ENCODE measurements at regions not wholly inside any gene's neighbourhood (a gene's known extent, or its start where the extent isn't known, plus 50 kb on each side); places are given as distances from the start of the nearest gene placed in this dataset.
A peak's percentile ranks its signal among the peaks of the same experiment; 100 is the strongest.
"Not testable (repeated sequence)": the region's sequence is repeated elsewhere in the genome, so short reads cannot be mapped to it uniquely, and the experiment has no call there.

DNA sequence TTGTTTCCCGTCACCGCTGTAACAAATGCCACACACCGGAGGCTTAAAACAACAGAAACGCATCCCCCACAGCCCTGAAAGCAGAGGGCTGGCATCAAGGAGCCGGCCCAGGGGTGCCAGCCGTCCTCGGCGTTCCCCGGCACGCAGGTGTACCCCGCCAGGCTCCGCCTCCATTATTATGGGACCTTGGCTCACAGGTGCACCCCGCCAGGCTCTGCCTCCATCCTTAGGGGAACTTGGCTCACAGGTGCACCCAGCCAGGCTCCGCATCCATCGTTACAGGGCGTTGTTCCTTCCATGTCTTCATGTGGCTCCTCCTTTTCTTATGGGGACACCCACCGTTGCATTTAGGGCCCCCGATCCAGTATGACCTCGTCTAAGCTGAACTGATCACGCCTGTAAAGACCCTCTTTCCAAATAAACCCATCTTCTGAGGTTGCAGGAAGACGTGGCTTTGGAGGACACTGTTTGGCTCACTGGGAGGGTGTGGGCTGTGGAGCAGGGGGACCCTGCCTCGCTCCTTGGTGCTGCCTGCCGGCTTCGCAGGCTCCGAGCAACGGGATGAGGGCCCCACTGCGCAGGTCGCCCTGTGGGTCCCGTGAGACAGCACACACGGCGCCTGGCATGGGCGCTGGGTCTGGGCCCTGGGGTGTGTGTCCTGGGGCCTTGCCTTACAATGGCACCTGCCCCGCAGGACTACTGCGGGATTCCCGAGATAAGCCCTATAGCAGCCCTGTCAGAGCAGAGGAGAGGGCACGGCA lies 154.9 kb upstream of the ZNF469 start:
- H3K4me1 ChIP-seq; H3K4me3 ChIP-seq; H3K9me3 ChIP-seq; DNase-seq; H3K27me3 ChIP-seq; H3K36me3 ChIP-seq; intact Hi-C loops (cut with DNase I; ENCODE audit: low total_unique reads); H3K27ac ChIP-seq: not testable (repeated sequence)
- WGBS, 5 donors, result 85 to 91% (median 90%) methylated on average over 28 to 36 of the region's 36 CpGs

DNA sequence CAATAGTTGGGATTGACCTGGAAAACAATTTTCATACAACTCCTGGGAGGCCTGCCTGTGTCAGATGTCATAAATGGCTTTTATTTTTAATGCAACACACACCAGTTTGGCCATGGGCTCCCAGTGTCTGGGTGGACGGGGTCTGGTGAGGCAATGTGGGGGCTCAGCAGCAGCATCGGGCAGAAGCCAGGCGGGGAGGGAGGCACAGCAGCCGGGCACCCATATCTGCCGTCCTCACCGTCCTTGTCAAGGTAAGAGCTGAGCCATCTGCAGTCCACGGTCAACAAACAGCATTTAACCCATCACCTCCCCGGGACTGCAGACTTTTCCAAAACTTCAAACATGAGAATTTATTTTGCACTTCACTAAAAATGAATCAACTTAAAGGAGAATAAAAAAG lies 154.0 kb upstream of the ZNF469 start:
- H3K36me3 ChIP-seq; H3K27me3 ChIP-seq; H3K4me3 ChIP-seq; H3K27ac ChIP-seq; intact Hi-C loops (cut with DNase I; ENCODE audit: low total_unique reads); H3K4me1 ChIP-seq; H3K9me3 ChIP-seq; DNase-seq: not testable (repeated sequence)
- WGBS, 5 donors, result 62 to 93% (median 78%) methylated on average over 3 to 8 of the region's 8 CpGs

DNA sequence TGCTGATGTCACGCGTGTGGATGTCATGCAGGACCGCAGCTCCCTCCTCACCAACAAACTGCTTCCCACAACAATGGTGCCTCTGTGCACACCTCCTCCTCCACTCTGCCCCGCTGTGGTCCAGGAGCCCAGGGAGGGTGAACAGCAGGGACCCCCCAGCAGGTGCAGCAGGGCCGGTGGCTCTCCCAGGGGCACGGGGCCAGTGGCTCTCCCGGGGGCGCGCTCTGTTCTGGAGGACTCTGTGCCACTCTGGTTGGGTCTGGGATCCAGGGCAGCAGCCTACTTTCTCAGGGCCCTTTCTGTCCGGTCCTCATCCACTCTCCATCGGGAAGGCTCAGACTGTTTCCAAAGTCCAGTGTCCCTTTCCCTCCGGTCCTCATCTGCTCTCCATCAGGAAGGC lies 153.0 kb upstream of the ZNF469 start:
- H3K9me3 ChIP-seq; H3K4me3 ChIP-seq; DNase-seq; H3K27ac ChIP-seq; intact Hi-C loops (cut with DNase I; ENCODE audit: low total_unique reads); H3K27me3 ChIP-seq; H3K36me3 ChIP-seq: not testable (repeated sequence)
- WGBS, 5 donors, result 83 to 96% (median 93%) methylated on average over 10 to 12 of the region's 12 CpGs
- H3K4me1 ChIP-seq, result peaks cover 0 to 12% (median 2%) of the 10 kb centered on the region in 4 donors

DNA sequence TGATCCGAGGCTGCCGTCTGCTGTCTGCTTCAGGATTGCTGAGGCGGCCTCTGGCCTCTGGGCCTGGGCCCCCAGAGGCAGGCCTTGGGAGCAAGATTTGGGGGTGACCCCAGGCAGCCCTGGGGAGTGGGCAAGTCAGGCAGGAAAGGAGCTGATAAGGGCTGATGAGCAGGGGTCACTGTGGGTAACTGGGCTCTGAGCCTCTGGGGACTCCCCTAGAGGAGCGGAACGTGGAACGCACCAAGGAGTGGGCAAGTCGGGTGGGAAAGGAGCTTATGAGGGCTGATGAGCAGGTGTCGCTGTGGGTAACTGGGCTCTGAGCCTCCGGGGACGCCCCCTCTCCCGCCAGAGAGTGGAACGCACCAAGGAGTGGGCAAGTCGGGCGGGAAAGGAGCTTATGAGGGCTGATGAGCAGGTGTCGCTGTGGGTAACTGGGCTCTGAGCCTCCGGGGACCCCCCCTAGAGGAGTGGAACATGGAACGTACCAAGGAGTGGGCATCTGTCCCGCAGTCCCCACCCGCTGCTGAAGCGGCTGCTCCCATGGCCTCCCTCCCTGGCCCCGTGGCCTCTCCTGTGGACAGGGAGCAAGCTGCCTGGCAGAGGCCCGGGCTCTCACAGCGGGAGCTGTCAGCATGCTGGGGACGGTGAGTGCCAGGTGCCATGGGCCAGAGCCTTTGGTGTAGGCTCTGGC lies 152.3 kb upstream of the ZNF469 start:
- H3K9me3 ChIP-seq; H3K4me3 ChIP-seq; H3K27ac ChIP-seq; intact Hi-C loops (cut with DNase I; ENCODE audit: low total_unique reads); H3K36me3 ChIP-seq; DNase-seq; H3K27me3 ChIP-seq: not testable (repeated sequence)
- peaks cover 6 to 18% (median 8%) of the 10 kb centered on the region in 4 donors for H3K4me1 ChIP-seq
- WGBS, 5 donors, result 92 to 97% (median 95%) methylated on average over 7 to 15 of the region's 24 CpGs

DNA sequence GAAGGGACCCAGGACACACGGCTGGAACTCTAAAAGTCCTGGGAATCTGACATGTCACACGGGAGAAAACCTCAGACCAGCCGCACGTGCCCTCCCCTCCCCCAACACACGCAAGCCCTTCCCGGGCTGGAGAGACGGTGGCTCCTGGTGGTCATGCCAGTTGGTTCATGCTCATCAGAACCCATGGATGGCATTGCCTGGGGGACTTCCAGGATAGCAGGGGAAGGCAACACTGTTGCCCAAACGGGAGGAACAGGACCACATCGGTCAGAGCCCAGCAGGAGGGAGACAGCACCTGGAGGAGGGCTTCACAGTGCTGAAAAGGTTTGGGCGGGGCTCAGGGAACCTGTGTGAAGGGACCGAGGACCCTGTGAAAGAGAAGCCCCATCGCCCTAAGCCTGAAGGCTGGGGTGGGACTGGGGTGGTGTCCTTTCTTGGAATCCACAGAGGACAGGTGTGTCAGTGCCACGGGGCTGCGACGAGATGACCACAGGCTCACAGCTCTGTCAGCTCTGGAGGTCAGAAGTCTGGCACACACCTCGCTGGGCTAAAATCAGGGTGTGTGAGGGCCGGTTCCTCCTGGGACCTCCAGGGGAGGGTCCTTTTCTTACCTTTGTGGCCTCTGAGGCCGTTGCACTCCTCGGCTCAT lies 151.7 kb upstream of the ZNF469 start:
- H3K36me3 ChIP-seq; intact Hi-C loops (cut with DNase I; ENCODE audit: low total_unique reads); H3K27ac ChIP-seq; H3K4me3 ChIP-seq; DNase-seq; H3K9me3 ChIP-seq; H3K27me3 ChIP-seq: not testable (repeated sequence)
- WGBS, 5 donors, result 79 to 92% (median 87%) methylated on average over 13 to 16 of the region's 19 CpGs
- H3K4me1 ChIP-seq, result peaks cover 10 to 22% (median 12%) of the 10 kb centered on the region in 4 donors

DNA sequence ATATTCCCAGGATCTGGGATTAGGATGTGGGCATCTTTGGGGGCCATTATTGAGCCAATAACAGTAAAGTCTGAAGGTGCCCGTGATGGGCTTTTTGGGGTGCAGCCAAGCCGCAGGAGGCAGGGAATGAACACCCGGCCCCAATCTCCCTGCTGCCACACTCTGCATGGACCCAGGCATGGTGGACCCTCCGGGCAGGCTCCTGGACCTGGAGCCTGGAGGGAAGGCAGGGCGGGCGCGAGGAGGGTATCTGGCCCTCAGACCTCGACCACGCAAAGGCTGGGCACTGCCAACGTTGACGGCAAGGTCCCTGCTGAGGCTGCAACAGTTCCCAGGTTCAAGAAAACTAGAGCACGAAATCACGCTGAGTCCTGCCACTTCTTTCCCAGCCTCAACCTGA lies 150.9 kb upstream of the ZNF469 start:
- H3K27me3 ChIP-seq; DNase-seq; H3K9me3 ChIP-seq; intact Hi-C loops (cut with DNase I; ENCODE audit: low total_unique reads); H3K36me3 ChIP-seq; H3K27ac ChIP-seq; H3K4me3 ChIP-seq: not testable (repeated sequence)
- H3K4me1 ChIP-seq, result peaks cover 15 to 22% (median 18%) of the 10 kb centered on the region in 4 donors
- 87 to 95% (median 92%) methylated on average over 10 to 13 of the region's 13 CpGs for WGBS, 5 donors

DNA sequence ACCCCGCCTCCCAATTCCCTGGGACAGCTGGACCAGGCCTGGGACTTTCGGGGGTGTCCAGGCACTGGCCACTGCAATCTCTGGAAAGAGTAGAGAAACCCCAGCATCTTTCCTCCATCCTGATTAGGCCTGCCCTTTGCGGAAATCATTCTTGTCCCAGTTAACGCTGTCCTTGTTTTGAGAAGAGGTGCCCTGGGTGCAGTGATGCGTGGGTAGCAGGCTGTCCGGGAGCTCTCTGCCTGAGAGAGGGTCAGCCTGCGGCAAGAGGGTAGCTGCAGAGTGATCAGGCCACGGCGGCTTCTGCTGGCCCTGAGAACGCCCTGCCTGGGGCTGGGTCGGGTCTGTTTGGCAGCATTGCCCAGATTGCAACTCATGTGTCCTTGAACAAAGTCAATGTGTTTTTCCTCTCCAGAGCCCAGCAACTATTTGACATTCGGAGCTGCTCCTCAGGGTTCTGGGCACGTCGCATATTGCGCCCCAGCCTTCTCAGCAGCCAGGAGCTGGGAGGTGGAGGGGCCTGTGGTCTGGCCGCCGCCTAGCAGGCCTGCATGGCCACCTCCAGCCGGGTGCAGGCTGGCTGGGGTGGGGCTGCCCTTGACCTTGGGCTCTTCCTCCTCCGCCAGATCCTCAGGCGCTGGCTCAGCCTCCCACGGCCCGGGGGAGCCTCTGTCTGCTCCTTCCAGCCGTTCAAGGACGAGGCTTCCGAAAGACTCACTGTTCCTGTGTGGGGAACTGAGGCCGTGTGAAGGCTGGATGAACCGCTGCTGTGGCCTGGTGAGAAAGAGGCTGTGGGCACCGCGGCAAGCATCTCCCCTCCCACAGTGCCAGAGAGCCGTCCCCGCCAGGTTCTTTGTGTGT lies 150.1 kb upstream of the ZNF469 start:
- DNase-seq, result peak in 1 of 2 donors; percentile 37
- WGBS, 5 donors, result 66 to 85% (median 69%) methylated on average over 27 to 31 of the region's 31 CpGs
- H3K27ac ChIP-seq, result peak overlapping the region in 4 of 5 donors; percentile 29 to 61 (median 36)

DNA sequence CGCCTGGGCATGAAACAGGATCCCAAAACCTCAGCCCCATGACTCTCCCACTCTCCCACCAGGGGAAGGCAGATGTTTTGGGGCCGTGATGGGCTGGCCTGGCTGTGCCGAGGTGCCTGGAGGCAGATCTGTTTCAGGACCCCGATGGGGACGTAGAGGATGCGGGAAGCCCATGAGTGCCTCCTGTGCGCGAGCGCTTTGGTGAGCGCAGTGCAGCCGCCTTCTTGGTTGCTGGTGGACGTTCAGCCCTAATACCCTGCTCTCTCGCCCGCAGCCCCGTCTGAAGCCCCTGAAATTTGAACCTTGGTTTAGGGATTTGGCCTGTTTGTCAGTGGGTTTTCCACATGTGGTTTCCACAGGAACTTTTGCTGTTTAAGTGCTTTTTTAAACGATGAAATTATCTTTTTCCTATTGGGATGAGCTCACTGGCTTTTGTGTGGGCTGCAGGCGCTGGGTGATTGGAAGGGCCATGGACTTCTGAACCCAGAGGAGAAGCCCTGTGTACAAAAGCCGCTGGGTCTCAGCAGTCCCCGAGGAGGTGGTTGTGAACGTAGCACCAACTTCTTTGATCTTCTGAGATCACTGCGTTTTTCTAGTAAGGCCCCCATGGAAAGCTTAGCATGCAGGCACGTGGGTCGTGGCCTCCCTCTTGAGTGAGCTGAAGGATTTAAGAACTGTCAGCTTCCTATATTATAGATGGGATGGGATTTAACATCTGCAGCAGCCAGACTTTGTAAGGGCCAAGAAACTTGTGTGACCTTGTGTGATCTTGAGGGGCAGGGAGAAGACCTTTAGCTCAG lies 148.9 kb upstream of the ZNF469 start:
- H3K9me3 ChIP-seq; intact Hi-C loops (cut with DNase I; ENCODE audit: low total_unique reads); DNase-seq; H3K36me3 ChIP-seq; H3K27me3 ChIP-seq; H3K4me3 ChIP-seq: not testable (repeated sequence)
- WGBS, 5 donors, result 75 to 84% (median 79%) methylated on average over 13 to 23 of the region's 23 CpGs
- Histone ChIP-seq H3K27ac (peak overlapping the region; percentile 63 to 86 (median 83)), H3K4me1 (peaks cover 21 to 37% (median 28%) of the 10 kb centered on the region in 4 donors)

More for the DNA sequence above, 150.1 kb upstream of the ZNF469 start:
- H3K4me3 ChIP-seq; H3K9me3 ChIP-seq; H3K27me3 ChIP-seq; intact Hi-C loops (cut with DNase I; ENCODE audit: low total_unique reads); H3K36me3 ChIP-seq: not testable (repeated sequence)
- peaks cover 15 to 26% (median 18%) of the 10 kb centered on the region in 4 donors for H3K4me1 ChIP-seq
